ENCODE measurements at regions not wholly inside any gene's neighbourhood (a gene's known extent, or its start where the extent isn't known, plus 50 kb on each side); places are given as distances from the start of the nearest gene placed in this dataset.

- no peak for DNase-seq (ENCODE audit: low read depth in 2 of 2)
These were observed 142.0 kb upstream of the MCHR2 start for GRCh38 chr6:100135977-100136376.

- DNase-seq (ENCODE audit: low read depth in 2 of 2) = no peak
These were observed 140.7 kb upstream of the MCHR2 start for GRCh38 chr6:100134703-100135102.

GRCh38 chr6:100134297-100134696 is 140.3 kb upstream of the MCHR2 start:
- no peak for DNase-seq (ENCODE audit: low read depth in 2 of 2)

- no peak for DNase-seq (ENCODE audit: low read depth in 2 of 2)
These were observed 138.0 kb upstream of the MCHR2 start for GRCh38 chr6:100132005-100132404.

DNA sequence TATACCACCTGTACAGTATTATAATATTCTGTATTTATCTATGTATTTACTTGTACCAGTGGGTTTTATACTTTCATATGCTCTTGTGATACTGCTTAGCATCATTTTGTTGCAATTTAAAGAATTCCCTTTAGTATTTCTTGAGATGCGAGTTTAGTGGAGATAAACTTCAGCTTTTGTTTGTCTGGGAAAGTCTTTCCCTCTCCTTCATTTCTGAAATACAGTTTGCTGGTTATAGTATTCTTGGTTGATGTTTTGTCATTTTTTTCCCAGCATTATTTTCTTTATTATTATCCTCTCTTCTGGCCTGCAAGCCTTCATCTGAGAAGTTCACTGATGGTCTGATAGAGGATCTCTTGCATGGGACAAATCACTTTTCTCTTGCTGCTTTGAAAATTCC is 136.6 kb upstream of the MCHR2 start:
- DNase-seq (ENCODE audit: low read depth in 2 of 2) = no peak

GRCh38 chr6:100126790-100127484 is 132.9 kb upstream of the MCHR2 start:
- DNase-seq (ENCODE audit: low read depth in 2 of 2) = peak; percentile 66

- DNase-seq (ENCODE audit: low read depth in 2 of 2) = peak in 1 of 2 experiments; percentile 37
These were observed 128.0 kb upstream of the MCHR2 start for GRCh38 chr6:100121854-100122609.

- no peak for DNase-seq (ENCODE audit: low read depth in 2 of 2)
These were observed 125.2 kb upstream of the MCHR2 start for GRCh38 chr6:100119261-100119660.

- no peak for DNase-seq (ENCODE audit: low read depth in 2 of 2)
These were observed 124.3 kb upstream of the MCHR2 start for GRCh38 chr6:100118301-100118700.

GRCh38 chr6:100117680-100118079 is 123.7 kb upstream of the MCHR2 start:
- DNase-seq (ENCODE audit: low read depth in 2 of 2) = no peak

DNA sequence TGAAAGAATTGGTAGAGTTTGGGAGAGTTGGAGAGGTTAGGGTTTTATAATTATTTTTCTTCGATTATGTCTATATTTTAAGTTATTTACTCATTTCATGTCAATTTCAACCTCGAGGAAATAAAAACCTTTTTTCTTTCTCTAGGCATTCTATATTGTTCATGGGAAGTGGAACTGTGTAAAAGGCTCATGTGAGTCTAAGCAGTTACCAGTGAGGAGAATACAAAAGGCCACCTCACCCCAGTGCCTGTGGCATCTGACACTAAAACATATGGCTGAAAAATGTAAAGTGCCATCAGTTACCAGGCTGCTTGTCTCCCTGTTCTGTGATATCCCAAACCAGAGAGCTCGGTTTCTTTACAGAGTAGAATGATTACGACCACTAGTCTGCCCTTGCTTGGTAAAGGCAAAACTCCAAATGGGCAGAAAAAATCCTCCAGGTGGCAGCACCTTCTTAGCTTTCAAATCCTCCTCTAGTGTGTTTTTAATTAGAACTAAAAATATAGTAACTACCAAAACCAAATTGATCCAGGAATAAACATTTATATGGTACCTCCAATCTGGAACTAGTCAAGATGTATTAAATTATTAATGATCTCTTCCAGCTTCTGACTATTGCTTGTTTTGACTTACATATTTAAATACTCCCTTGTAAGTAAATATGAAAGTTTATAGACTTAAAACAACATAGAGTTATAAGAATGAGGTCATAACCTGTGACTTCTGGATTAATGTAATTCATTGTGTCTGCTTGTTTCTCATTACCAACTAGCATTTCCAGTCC is 122.6 kb upstream of the MCHR2 start:
- peak; percentile 68 to 69 for DNase-seq (ENCODE audit: low read depth in 2 of 2)

GRCh38 chr6:100115407-100116101 is 121.5 kb upstream of the MCHR2 start:
- DNase-seq (ENCODE audit: low read depth in 2 of 2) = no peak

DNA sequence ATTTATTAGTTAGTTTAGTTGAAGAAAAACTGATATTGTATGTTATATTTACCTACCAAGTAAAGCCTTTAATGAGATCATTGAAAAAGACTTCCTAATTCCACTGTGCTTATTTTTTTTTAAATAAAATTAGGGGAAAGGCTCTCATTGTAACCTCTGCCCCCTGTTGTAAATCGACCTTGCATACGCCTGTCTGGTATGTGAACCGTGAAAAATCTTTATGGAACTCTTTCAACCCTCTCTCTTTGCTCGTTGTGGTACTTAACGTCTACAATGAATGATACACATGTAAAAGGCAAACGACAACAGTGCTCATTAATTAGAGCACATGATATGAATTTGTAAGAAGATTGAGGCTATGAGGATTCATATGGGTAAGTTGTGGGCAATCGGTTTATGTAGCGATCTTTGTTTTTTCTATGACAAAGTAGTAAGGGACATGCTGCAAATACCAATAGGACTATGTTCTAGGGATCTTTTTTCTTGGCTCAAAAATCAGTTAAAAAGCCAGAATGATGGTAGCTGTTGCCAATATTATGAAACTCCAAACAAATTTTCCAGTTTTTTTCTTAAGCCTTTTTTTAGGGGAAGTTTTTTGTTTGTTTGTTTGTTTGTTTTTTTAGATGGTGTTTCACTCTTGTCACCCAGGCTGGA is 119.0 kb upstream of the MCHR2 start:
- no peak for DNase-seq (ENCODE audit: low read depth in 2 of 2)

GRCh38 chr6:100105919-100106529 is 112.0 kb upstream of the MCHR2 start:
- DNase-seq (ENCODE audit: low read depth in 2 of 2) = no peak

DNA sequence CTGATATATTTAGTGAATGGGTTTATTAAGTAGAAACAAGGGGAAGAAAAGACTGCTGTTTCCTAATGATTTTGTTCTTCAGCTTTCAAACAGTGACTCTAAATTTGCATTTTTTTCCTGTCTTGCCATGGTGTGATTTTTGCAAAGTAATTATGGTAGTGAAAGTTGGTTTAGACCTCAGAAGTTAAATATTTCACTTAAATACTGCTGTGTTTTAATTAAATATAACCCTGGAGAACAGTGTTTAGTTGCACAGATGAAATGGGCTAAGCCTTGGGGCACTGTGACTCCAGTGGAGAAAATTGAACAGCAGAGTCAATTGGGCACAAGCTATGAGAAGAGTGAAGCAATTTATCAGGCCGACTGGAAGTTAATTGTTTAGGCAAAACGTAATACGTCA is 111.1 kb upstream of the MCHR2 start:
- no peak for DNase-seq (ENCODE audit: low read depth in 2 of 2)

DNA sequence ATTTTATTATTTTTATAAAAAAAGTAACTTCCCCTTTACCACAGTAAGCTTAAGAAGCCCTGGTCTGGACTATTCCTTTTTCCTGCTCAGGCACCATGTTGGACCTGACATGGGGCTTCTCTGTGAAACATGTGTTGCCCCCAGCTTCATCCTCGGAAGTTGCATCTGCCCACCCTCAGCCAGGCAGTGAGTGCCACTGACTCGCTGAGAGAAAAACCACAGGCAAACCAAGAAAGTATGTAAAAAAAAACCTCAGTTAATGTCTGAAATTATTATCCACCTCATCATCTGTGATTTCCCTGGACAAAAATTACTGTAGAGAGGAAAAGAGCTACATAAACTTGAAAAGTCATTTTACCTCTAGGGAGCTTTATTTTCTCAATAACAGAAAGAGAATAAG is 109.9 kb upstream of the MCHR2 start:
- DNase-seq (ENCODE audit: low read depth in 2 of 2) = no peak

DNA sequence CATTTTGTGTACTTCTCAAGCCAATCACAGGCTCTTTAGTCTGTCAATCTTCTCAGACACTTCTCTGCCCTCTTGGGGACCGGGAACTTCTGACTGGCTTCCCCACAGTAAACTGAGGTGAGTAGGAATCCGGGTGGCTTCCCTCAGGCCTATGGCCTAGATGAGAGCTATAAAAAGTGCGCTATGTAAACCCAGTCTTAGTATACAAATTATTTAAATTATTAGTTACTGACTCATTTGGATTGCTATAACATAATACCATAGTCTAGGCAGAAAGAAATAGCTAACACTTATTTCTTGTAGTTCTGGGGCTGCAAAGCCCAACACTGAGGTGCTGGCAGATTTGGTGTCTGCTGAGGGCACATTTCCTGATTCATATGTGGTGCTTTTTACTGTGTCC is 109.2 kb upstream of the MCHR2 start:
- no peak for DNase-seq (ENCODE audit: low read depth in 2 of 2)

- peak; percentile 60 to 62 for DNase-seq (ENCODE audit: low read depth in 2 of 2)
These were observed 107.6 kb upstream of the MCHR2 start for GRCh38 chr6:100101644-100102043.

GRCh38 chr6:100100776-100101175 is 106.8 kb upstream of the MCHR2 start:
- no peak for DNase-seq (ENCODE audit: low read depth in 2 of 2)

GRCh38 chr6:100099189-100100074 is 105.4 kb upstream of the MCHR2 start:
- no peak for DNase-seq (ENCODE audit: low read depth in 2 of 2)
